ENCODE measurements at regions not wholly inside any gene's neighbourhood (a gene's known extent, or its start where the extent isn't known, plus 50 kb on each side); places are given as distances from the start of the nearest gene placed in this dataset.

GRCh38 chr17:72422204-72422504, 301.3 kb downstream of the SOX9 start:
- no peak overlapping the region for H2AFZ ChIP-seq
- no peak overlapping the region for H3K4me2 ChIP-seq
- no peaks in the 10 kb centered on the region for H4K20me1 ChIP-seq (replicated peaks; ENCODE audit: insufficient read depth)
- H3K9me2 ChIP-seq (ENCODE audit: insufficient read depth) = no peaks in the 10 kb centered on the region; the same call in 1 of the 2 replicates
- ATAC-seq = no peak
- DNase-seq (ENCODE audit: low spot score) = no peak
- Mint-ChIP-seq H3K9me3 (peaks cover 17% of the 10 kb centered on the region), H3K36me3 (ENCODE audit: low read depth) (peaks cover 11% of the 10 kb centered on the region), H3K4me1 (peaks cover 6% of the 10 kb centered on the region), H3K4me3 (no peak overlapping the region), H3K27me3 (ENCODE audit: insufficient read depth, low read depth, poor library complexity) (peaks cover 2% of the 10 kb centered on the region), H3K27ac (no peak overlapping the region)
- no peak for TF ChIP-seq JUNB (IDR thresholded peaks at IDR 0.05; ENCODE audit: unreplicated experiment)
- TF ChIP-seq POLR2AphosphoS5 (IDR thresholded peaks at IDR 0.05; ENCODE audit: low read depth) = no peak
- TF ChIP-seq, protein P1, sequence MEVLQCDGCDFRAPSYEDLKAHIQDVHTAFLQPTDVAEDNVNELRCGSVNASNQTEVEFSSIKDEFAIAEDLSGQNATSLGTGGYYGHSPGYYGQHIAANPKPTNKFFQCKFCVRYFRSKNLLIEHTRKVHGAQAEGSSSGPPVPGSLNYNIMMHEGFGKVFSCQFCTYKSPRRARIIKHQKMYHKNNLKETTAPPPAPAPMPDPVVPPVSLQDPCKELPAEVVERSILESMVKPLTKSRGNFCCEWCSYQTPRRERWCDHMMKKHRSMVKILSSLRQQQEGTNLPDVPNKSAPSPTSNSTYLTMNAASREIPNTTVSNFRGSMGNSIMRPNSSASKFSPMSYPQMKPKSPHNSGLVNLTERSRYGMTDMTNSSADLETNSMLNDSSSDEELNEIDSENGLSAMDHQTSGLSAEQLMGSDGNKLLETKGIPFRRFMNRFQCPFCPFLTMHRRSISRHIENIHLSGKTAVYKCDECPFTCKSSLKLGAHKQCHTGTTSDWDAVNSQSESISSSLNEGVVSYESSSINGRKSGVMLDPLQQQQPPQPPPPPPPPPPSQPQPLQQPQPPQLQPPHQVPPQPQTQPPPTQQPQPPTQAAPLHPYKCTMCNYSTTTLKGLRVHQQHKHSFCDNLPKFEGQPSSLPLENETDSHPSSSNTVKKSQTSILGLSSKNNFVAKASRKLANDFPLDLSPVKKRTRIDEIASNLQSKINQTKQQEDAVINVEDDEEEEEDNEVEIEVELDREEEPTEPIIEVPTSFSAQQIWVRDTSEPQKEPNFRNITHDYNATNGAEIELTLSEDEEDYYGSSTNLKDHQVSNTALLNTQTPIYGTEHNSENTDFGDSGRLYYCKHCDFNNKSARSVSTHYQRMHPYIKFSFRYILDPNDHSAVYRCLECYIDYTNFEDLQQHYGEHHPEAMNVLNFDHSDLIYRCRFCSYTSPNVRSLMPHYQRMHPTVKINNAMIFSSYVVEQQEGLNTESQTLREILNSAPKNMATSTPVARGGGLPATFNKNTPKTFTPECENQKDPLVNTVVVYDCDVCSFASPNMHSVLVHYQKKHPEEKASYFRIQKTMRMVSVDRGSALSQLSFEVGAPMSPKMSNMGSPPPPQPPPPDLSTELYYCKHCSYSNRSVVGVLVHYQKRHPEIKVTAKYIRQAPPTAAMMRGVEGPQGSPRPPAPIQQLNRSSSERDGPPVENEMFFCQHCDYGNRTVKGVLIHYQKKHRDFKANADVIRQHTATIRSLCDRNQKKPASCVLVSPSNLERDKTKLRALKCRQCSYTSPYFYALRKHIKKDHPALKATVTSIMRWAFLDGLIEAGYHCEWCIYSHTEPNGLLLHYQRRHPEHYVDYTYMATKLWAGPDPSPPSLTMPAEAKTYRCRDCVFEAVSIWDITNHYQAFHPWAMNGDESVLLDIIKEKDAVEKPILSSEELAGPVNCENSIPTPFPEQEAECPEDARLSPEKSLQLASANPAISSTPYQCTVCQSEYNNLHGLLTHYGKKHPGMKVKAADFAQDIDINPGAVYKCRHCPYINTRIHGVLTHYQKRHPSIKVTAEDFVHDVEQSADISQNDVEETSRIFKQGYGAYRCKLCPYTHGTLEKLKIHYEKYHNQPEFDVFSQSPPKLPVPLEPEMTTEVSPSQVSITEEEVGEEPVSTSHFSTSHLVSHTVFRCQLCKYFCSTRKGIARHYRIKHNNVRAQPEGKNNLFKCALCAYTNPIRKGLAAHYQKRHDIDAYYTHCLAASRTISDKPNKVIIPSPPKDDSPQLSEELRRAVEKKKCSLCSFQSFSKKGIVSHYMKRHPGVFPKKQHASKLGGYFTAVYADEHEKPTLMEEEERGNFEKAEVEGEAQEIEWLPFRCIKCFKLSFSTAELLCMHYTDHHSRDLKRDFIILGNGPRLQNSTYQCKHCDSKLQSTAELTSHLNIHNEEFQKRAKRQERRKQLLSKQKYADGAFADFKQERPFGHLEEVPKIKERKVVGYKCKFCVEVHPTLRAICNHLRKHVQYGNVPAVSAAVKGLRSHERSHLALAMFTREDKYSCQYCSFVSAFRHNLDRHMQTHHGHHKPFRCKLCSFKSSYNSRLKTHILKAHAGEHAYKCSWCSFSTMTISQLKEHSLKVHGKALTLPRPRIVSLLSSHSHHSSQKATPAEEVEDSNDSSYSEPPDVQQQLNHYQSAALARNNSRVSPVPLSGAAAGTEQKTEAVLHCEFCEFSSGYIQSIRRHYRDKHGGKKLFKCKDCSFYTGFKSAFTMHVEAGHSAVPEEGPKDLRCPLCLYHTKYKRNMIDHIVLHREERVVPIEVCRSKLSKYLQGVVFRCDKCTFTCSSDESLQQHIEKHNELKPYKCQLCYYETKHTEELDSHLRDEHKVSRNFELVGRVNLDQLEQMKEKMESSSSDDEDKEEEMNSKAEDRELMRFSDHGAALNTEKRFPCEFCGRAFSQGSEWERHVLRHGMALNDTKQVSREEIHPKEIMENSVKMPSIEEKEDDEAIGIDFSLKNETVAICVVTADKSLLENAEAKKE (CRISPR knock-in tag; IDR thresholded peaks at IDR 0.05) = no peak
- no peak for TF ChIP-seq CREB1 (CRISPR knock-in tag; IDR thresholded peaks at IDR 0.05; ENCODE audit: low read depth)
- no peak for TF ChIP-seq ETS1 (IDR thresholded peaks at IDR 0.05)
- no peak for TF ChIP-seq EZH2phosphoT487 (IDR thresholded peaks at IDR 0.05; ENCODE audit: unreplicated experiment)
- TF ChIP-seq EZH2 (IDR thresholded peaks at IDR 0.05; ENCODE audit: low read depth, unreplicated experiment) = no peak
- no peak for TF ChIP-seq ZNF331 (CRISPR knock-in tag; IDR thresholded peaks at IDR 0.05; ENCODE audit: low read depth)
- no peak for TF ChIP-seq ZNF114 (CRISPR knock-in tag; IDR thresholded peaks at IDR 0.05)
- no peak for TF ChIP-seq REST (IDR thresholded peaks at IDR 0.05; ENCODE audit: unreplicated experiment)
- no peak for TF ChIP-seq STAT1 (IDR thresholded peaks at IDR 0.05; ENCODE audit: unreplicated experiment)
- TF ChIP-seq CTCF (conservative IDR thresholded peaks at IDR 0.05; ENCODE audit: low read depth in 2 of 2) = no peak
- no peak for TF ChIP-seq NANOG (IDR thresholded peaks at IDR 0.05; ENCODE audit: borderline replicate concordance)
- 0 out of 2 replicates have a peak, but pooled peaks cover 4% of the 10 kb centered on the region for H3K36me3 ChIP-seq (ENCODE audit: insufficient read depth)
- no peaks in the 10 kb centered on the region for H3K79me2 ChIP-seq (replicated peaks; ENCODE audit: insufficient read depth)
- H3K27ac ChIP-seq (ENCODE audit: low read depth) = no peak overlapping the region
- H3K4me3 ChIP-seq = no peak overlapping the region
- no peaks in the 10 kb centered on the region for H3K4me1 ChIP-seq (ENCODE audit: insufficient read depth)
- no peaks in the 10 kb centered on the region for H3F3A ChIP-seq (replicated peaks; ENCODE audit: low read depth)
- H3K27me3 ChIP-seq (ENCODE audit: insufficient read depth) = no peaks in the 10 kb centered on the region

All from GM23338 (cell line).